Fibroblast of skin of scalp (primary cell): ENCODE measurements at regions not wholly inside any gene's neighbourhood (a gene's known extent, or its start where the extent isn't known, plus 50 kb on each side); places are given as distances from the start of the nearest gene placed in this dataset.

Source experiments
- DNase-seq: peaks from one replicate; pipeline ENCODE4 v3.0.0-alpha.2; 2013

- DNase-seq, result no peak
Measured at GRCh38 chr9:96033896-96034295, 158.4 kb downstream of the ERCC6L2 start.

DNA sequence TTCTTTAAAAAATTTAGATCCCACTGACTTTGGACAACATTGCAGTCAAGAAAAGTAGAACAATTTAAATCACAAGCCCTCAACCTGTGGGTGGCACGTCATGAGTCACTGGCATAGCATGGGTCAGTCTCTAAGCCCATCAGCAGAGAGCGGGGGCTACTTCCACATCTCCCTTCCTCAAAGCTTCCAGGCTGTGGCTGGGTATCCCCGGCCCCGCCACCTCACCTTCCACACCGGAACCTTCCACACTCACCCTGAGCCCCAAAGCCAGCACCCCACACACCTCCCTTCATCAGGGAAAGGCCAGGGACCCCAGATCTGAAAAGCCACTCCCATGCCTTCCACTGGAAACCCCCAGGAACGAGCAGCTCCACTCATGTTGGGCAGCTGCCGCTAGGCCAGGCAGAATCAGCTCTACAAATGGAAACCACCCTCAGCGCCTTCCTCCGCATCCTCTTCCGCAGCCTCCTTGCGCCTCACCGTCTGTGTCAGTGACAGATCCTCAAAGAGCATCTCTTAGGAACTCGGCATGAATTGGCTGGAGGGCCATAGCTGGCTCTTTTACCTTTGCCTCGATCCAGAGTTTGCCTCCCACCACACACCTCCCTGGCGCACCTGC lies 156.5 kb downstream of the ERCC6L2 start:
- no peak for DNase-seq

DNA sequence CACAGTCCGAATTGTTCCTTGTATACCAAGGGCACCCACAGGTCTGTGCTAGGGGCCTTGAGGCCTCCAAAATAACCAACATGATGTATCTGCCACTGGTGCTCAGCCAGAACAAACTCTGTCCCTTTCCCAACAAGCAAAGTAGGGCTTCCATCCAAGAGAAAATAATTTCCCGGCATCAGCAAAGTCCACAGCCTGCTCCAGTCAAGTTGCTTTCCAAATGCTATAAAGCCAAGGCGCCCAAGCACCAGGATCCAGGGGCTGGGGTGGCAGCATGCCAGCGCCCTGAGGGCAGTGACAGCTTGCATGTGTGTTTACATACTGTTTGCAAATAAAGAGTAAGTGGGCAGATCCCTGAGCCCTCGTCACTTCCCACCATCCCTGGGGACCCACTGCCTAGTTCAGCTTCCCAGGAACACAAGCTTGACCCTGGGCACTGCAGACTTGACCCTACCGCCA lies 155.9 kb downstream of the ERCC6L2 start:
- DNase-seq, result no peak

- DNase-seq, result no peak
Measured at GRCh38 chr9:96029722-96030530, 154.4 kb downstream of the ERCC6L2 start.

DNA sequence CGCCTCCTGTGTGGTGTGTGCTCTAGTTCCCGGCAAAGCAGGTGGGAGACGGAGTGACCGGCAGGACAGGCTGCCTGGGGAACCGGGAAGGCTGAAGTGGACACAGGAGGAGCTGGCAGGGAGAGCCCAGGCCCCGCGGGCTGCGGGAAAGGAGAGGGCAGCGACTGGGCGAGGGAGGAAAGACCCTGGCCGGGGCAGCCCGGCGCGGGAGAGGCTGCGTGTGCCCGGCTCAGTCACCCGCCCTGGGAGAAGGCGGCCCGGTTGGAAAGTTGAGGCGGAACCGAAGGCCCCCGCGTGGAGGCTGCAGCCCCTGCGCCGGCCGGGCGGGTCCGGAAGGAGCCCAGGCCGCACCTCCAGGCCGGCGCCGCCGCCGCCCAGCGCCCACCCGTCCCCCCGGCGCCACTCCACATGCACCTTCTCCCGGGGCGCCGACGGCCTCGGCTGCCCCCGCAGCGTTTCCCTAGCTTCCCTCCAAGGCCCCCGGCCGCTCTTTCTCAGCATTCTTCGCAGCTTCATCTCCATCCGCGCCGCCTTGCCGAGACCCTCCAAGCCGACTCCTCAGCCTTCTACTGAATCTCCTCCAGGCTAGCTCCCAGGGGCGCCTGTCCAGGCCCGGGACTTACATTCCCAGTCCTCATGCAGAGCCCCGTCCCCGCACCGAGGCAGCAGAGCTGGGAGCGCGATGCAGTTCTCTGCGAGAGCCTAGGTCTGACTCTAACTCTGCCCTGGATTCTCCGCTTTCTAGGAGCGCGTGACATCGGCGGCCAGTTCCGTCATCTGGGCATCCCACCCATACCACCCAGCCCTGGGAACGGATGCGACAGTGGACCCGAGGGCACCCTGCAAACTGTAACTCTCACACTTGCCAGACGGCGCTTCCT lies 152.0 kb downstream of the ERCC6L2 start:
- no peak for DNase-seq

GRCh38 chr9:96026655-96027213 lies 151.2 kb downstream of the ERCC6L2 start:
- no peak for DNase-seq

- DNase-seq, result no peak
Measured at GRCh38 chr9:96025995-96026602, 150.6 kb downstream of the ERCC6L2 start.

- DNase-seq, result no peak
Measured at GRCh38 chr9:96023486-96023885, 148.0 kb downstream of the ERCC6L2 start.

DNA sequence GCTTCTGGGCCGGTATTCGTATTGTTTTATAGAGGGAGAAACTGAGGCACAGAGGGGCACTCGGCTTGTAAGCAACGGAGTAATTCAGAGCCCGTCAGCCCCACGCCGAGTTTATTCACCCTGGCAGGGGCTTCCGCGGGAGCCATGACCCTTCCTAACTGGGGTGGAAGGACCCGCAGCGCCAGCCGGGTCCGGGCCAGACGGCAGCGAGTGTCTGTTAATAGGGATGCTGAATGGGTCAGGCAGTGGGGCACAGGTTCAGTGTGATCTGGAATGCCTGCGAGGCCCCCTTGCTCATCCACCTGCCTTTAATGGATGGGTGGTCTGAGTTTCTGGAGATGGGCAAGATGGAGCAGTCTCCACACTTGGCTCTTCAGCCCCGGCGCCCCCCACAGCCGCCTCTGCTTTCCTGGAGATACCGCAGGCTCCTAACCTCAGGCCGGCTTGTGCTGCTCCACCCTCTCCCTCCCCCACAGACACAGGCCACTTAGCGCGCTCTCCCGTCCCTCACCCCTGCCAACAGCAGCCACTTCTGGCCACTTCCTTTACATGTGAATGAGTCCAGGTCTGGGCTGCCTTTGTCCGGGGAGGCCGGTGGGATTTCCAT lies 147.1 kb downstream of the ERCC6L2 start:
- no peak for DNase-seq

DNA sequence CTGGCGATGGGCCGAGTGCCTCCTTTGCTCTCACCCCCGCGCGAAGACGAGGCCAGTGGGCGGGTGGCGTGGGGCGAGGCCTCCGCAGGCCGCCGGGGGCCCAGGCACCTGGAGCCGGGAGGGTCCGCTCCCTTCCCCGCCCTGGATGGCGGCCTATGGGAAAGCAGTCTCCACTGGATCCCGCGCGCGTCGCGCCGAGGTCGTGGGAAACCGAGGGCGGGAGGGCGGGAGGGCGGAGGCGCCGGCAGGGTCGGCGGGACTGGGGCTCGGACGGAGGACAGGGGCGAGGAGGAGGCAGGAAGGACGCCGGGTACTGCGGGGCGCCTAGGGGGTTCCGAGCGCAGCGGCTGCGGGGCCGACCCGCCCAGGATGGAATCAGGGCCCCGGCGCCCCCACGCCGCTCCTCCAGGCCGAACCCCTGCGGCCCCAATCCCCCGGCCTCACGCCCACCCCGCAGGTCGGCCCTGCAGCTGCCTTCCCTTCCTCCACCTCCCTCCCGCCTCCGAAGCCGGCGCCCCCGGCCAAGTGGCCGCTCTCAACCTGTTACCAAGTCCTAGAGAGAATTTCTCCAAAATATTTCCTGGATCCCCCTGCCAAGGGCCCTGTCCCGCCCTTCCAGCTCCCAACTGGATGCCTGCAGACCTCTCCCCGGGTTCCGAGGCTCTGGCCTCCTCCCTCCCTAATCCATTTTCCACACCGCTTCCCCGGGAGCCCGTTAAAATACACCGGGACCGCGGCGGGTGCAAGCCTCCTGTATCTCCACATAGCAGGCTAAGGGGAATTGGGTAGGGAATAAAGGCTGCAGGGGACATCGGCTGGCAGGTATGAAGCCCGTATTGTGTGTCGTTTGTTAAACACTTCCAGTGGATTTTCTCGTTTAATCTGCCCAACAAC lies 146.3 kb downstream of the ERCC6L2 start:
- DNase-seq, result no peak

DNA sequence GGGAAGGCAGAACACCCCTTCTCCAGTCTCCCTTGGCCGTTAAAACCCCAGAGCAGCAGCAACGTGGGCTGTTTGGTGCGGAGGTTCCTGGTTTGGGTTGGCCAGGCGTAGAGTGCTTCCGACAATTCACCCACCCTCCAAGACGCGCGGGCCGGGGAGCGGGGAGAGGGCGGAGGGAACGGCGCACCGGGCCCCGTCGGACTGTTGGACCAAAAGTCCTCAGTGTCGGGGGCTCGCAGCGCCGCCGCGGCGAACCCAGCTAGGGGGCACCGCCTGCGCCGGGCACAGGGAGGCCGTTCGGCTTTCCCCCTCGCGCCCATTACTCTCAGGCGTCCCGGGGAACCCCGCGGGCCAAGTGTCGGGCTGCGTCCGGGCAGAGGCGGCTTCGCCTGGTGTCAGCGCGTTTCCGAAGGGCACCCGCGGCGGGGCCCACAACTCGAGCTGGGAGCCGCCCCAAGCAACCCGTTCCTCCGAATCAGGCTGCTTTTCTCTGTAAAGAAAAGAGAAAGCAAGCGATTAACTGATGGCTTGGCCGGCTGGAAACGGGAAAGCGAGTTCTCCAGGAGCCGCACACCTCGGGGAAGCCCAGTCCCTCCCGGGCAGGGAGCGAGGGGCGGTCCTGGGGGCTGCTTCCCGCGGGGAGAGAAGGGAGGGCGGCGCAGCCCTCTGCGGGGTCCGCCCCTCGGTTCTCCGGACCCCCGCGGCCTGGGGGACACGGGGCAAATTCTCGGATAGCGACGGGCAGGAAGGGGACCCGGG lies 145.5 kb downstream of the ERCC6L2 start:
- DNase-seq, result peak; percentile 13

- DNase-seq, result no peak
Measured at GRCh38 chr9:96020300-96020791, 144.9 kb downstream of the ERCC6L2 start.
